Testis (tissue), 2 donors: ENCODE measurements at regions not wholly inside any gene's neighbourhood (a gene's known extent, or its start where the extent isn't known, plus 50 kb on each side); places are given as distances from the start of the nearest gene placed in this dataset.

Source experiments
- DNase-seq: peaks from one replicate; pipeline ENCODE4 v3.0.0-alpha.2; 2019
- H3K27ac ChIP-seq, 2 donors: fragments of 200-600 bp; sonication (generic); one replicate each; pipeline ENCODE4 v1.5.1; 2019
- H3K27me3 ChIP-seq: fragments of 200-600 bp; sonication (generic); one replicate; pipeline ENCODE4 v1.5.1; 2019
- H3K36me3 ChIP-seq: fragments of 200-600 bp; sonication (generic); one replicate; pipeline ENCODE4 v1.5.1; 2017; ENCODE audit warnings: low read depth; ENCODE audit errors: missing control alignments
- H3K4me1 ChIP-seq: fragments of 200-600 bp; sonication (generic); one replicate; pipeline ENCODE4 v1.5.1; 2019
- H3K4me3 ChIP-seq, 2 donors: fragments of 200-600 bp; sonication (generic); one replicate each; pipeline ENCODE4 v1.5.1; 2017 to 2019
- H3K9me3 ChIP-seq: fragments of 200-600 bp; sonication (generic); one replicate; pipeline ENCODE4 v1.5.1; 2017
- CTCF ChIP-seq, 3 experiments: fragments of 450-650 bp in 2 of 3; fragments of 200-600 bp in 1 of 3; sonication (generic) in 1 of 3; IDR thresholded peaks; one replicate each; pipeline ENCODE4 v1.5.1; 2016 to 2019; ENCODE audit warnings: antibody characterized with exemption in 3 of 3, mild to moderate bottlenecking in 2 of 3, moderate library complexity in 1 of 3
- POLR2A ChIP-seq: fragments of 450-650 bp; IDR thresholded peaks from one replicate; pipeline ENCODE4 v1.6.1; 2017; ENCODE audit warnings: antibody characterized with exemption, mild to moderate bottlenecking, moderate library complexity
- WGBS, 2 donors: methylation state at CpG; one replicate each; pipeline ENCODE4 v1.1.5; 2018; 5-methylcytosine and 5-hydroxymethylcytosine counted together
- intact Hi-C: fragments of 100-400 bp; cut with DNase I; formaldehyde crosslinking; loops from one replicate; pipeline ENCODE4 v1.15.1; 2023; ENCODE audit warnings: low total_unique reads

- H3K4me3 ChIP-seq, result no peak overlapping the region
- H3K9me3 ChIP-seq, result no peaks in the 10 kb centered on the region
- no peak overlapping the region for H3K27ac ChIP-seq
- no peaks in the 10 kb centered on the region for H3K36me3 ChIP-seq
- intact Hi-C loops, result no loop called here
- TF ChIP-seq CTCF (IDR thresholded peaks at IDR 0.05) (no peak), POLR2A (no peak)
- 55 to 63% methylated on average over 2 of the region's 2 CpGs for WGBS, 2 donors
- H3K27me3 ChIP-seq, result no peaks in the 10 kb centered on the region
- no peak for DNase-seq
- no peaks in the 10 kb centered on the region for H3K4me1 ChIP-seq
Measured at GRCh38 chr13:66071029-66071428, 1159.1 kb downstream of the PCDH9 start.

- Histone ChIP-seq H3K4me1 (no peaks in the 10 kb centered on the region), H3K36me3 (no peaks in the 10 kb centered on the region), H3K27me3 (no peaks in the 10 kb centered on the region), H3K9me3 (no peaks in the 10 kb centered on the region), H3K4me3 (no peak overlapping the region), H3K27ac (no peak overlapping the region)
- WGBS, 2 donors, result 89 to 91% methylated on average over 1 of the region's 1 CpG
- intact Hi-C loops, result no loop called here
- no peak for TF ChIP-seq POLR2A
- TF ChIP-seq CTCF (IDR thresholded peaks at IDR 0.05), result no peak
- DNase-seq, result no peak
Measured at GRCh38 chr13:66069570-66069969, 1160.6 kb downstream of the PCDH9 start.

- intact Hi-C loops, result no loop called here
- Histone ChIP-seq H3K36me3 (no peaks in the 10 kb centered on the region), H3K4me3 (no peak overlapping the region), H3K27me3 (no peaks in the 10 kb centered on the region), H3K9me3 (no peaks in the 10 kb centered on the region), H3K27ac (no peak overlapping the region), H3K4me1 (no peaks in the 10 kb centered on the region)
- 43 to 47% methylated on average over 2 of the region's 2 CpGs for WGBS, 2 donors
- DNase-seq, result no peak
- TF ChIP-seq CTCF (IDR thresholded peaks at IDR 0.05) (no peak), POLR2A (no peak)
Measured at GRCh38 chr13:66068683-66069082, 1161.5 kb downstream of the PCDH9 start.

GRCh38 chr13:66048888-66049287, 1181.2 kb downstream of the PCDH9 start:
- intact Hi-C loops, result no loop called here
- Histone ChIP-seq H3K4me1 (no peaks in the 10 kb centered on the region), H3K27ac (no peak overlapping the region), H3K36me3 (no peaks in the 10 kb centered on the region), H3K4me3 (no peak overlapping the region), H3K9me3 (no peaks in the 10 kb centered on the region), H3K27me3 (no peaks in the 10 kb centered on the region)
- no peak for DNase-seq
- TF ChIP-seq POLR2A (no peak), CTCF (IDR thresholded peaks at IDR 0.05) (no peak)
- 79 to 91% methylated on average over 4 of the region's 4 CpGs for WGBS, 2 donors

GRCh38 chr13:66040506-66040905, 1189.6 kb downstream of the PCDH9 start:
- intact Hi-C loops, result no loop called here
- no peaks in the 10 kb centered on the region for H3K9me3 ChIP-seq
- 65 to 68% methylated on average over 2 of the region's 2 CpGs for whole genome bisulfite sequencing, 2 donors

More at GRCh38 chr13:66040506-66040905, 1189.6 kb downstream of the PCDH9 start:
- Histone ChIP-seq H3K4me1 (no peaks in the 10 kb centered on the region), H3K4me3 (no peak overlapping the region), H3K36me3 (no peaks in the 10 kb centered on the region), H3K27me3 (no peaks in the 10 kb centered on the region), H3K27ac (no peak overlapping the region)
- DNase-seq, result no peak
- TF ChIP-seq CTCF (IDR thresholded peaks at IDR 0.05), result no peak
